ENCODE measurements at regions not wholly inside any gene's neighbourhood (a gene's known extent, or its start where the extent isn't known, plus 50 kb on each side); places are given as distances from the start of the nearest gene placed in this dataset.

DNA sequence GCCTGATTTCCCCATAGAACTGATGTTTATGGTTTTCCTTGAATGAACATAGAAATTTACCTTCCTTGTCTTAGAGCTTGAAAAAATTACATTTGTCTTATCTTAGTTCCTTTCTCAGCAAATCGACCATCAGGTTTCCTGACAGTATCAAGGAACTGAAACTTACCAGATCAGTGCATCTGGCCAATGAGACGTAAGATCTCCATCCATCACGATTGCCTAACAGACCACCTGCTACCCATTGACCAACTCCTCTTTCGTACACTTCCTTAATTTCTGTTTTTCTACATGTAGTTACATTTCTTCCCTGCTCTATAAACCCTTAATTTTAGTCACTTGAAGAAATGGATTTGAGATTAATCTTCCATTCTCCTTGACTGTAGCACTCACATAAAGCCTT is 57.4 kb upstream of the TMPRSS15 start:
- no peak for DNase-seq

GRCh38 chr21:18461743-18462142 is 58.2 kb upstream of the TMPRSS15 start:
- no peak for DNase-seq

- DNase-seq: no peak
These were observed 64.1 kb upstream of the TMPRSS15 start for GRCh38 chr21:18467715-18468114.

- peak; percentile 58 for DNase-seq
These were observed 65.2 kb upstream of the TMPRSS15 start for GRCh38 chr21:18468790-18469189.

DNA sequence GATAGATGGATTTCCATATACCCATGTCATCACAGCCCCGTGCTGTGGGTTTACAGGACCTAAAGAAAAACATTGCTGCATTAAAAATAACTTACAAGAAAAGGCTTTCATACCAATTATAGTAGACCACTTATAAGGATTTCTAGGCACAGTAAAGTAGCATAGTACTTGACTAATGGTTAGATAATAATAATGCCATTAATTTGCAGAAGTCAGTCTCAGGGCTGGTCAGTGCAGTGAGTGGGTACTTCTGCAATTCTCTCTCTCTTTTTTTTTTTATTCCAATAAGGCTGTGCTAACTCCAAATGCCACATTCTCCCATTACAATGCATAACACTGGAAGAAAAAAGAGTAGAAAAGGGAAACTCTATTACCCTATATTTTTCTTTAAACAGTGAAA is 73.1 kb upstream of the TMPRSS15 start:
- DNase-seq: no peak

DNA sequence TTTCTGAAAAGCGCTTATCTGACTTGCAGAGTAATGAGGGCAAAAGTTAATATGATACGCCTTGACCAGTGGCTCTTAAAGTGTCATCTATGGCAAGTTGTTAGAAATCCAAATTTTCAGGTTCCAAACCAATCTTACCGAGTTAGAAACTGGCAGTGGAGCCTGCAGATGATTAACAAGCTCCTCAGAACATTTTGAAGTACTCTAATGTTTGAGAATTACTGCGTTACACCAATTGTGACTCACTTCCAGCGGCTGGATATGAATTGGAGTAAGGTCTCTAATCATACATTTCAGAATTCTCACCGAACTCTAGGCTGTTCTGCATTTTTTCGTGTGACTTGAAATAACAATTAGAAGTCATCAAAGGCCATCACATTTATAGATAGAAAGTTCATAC is 73.5 kb upstream of the TMPRSS15 start:
- DNase-seq: no peak

DNA sequence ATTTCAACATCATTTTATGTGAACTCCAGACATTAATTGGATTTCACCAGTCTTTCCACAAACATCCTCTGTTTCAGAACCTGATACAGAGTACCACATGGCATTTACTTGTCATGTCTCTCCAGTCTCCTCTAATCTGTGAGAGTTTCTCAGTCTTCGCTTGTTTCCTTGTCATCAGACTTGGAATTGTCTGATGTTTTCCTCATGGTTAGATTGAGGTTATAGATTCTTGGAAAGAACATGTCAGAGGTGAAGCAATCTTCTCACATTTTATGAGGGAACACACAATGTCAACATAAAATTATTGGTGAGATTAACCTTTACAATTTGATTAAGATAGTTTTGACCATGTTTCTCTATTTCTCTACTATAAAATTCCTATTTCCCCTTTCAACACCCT is 74.9 kb upstream of the TMPRSS15 start:
- no peak for DNase-seq

DNA sequence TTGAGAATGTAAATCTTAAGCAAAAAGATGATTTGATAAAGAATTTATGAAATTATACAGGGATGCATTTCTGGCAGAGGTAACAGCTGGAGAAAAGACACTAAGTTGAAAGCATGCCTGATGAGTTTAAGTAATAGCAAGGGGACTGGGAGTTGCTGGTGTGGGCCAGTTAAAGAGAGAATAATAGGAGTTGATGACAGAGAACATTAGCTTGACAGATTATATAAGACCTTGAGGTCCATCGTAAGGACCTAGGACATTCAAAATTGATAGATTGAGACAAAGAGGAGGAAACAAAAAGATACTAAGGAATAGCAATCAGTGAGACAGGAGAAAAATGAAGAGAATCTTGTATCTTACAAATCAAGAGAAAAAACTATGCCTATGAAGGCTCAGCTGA is 84.7 kb upstream of the TMPRSS15 start:
- no peak for DNase-seq

- DNase-seq: no peak
These were observed 89.8 kb upstream of the TMPRSS15 start for GRCh38 chr21:18493422-18493821.

DNA sequence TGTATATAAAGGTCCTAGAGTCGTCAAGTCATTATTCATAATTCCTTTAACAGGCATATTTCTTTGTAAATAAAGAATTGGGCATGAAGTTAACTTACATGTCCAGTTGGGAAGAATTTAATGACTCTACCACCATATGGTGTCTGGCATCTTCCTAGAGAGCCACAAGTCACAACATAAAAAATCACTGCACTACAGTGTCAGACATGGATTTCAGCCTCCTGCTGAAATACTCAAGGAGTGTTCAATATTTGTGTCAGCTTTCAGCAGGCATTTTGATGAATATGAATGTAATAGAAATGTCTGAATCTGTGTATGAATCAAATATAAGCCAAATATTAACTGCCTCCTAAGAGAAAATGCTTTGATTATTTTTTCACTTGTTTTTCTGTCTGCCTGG is 91.9 kb upstream of the TMPRSS15 start:
- no peak for DNase-seq

DNA sequence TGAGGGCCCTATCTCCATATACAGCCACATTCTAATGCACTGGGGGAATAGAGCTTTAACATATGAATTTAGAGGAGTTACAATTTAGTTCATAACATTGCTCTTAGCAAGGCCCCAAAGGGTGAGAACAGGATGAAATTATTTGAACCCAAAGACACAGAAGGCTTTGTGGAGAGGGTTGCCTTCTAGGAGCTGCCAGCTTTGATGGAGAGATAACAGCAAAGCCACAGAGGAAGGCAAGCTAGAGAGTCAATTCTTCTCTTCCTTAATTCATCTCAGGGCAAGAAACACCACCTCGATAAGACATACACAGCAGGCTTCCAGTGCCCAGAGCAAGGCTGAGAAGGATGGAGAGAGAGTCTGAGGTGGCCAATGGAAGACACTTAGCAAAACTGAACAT is 94.8 kb upstream of the TMPRSS15 start:
- DNase-seq: no peak

- DNase-seq: peak; percentile 24
These were observed 96.3 kb upstream of the TMPRSS15 start for GRCh38 chr21:18499761-18500376.

GRCh38 chr21:18518054-18518481 is 114.5 kb upstream of the TMPRSS15 start:
- DNase-seq: no peak

DNA sequence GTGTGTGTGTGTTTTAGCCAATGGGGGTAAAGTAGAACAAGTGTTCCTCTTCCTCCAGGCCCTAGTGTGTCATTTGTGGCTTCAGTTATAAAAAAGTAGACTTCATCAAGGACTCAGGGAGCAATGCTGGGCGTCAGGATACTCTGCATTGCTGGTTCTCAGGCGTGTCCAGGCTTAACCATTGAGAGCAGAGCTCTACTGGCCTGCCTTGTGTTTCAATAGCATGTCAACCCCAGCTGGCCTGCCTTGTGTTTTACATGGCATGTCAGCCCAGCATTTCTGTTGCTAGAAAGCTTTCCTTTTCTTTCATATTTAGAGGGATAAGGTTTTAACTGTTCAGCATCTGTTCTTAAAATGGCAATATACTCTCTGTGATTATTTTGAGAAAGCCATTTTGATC is 117.6 kb upstream of the TMPRSS15 start:
- DNase-seq: no peak

- peak; percentile 38 for DNase-seq
These were observed 118.8 kb upstream of the TMPRSS15 start for GRCh38 chr21:18522181-18522972.

DNA sequence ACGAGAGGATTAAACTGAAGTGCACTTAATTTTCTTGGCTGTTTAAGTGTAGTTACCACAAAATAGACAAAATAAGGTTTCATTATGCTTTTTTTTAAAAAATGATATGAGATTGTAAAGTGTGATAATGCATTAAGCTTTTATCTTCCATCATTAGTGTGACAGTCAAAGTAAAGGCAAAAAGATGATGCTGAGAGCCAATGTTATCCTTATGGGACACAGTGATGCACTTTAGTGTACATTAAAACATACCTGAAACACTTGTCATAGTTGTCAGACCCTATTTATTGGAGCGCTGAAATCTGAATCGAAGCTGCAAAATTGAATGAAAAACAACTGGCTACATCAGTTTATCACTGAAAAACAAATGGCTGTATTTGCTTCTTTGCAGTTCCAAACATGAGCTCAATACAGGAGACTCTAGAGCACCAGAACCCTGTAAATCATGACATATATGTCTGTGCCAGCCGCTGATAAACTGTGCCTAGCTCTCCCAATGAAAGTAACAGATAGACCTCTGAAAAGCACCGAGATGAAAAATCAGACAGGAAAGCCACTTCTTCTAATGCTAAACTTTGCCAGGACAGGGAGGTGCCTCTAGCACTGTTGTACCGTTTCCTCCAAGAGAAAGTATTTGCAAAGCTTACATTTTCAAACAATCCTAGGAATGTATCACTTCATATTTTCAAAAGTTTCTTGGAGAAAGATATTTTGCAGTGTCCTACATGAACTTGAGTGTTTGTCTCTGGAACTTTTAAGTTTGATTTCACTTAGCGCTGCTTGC is 120.7 kb upstream of the TMPRSS15 start:
- peak; percentile 31 for DNase-seq

GRCh38 chr21:18529254-18529653 is 125.7 kb upstream of the TMPRSS15 start:
- DNase-seq: peak; percentile 98

GRCh38 chr21:18542081-18542480 is 138.5 kb upstream of the TMPRSS15 start:
- no peak for DNase-seq

GRCh38 chr21:18545908-18546307 is 142.3 kb upstream of the TMPRSS15 start:
- no peak for DNase-seq

DNA sequence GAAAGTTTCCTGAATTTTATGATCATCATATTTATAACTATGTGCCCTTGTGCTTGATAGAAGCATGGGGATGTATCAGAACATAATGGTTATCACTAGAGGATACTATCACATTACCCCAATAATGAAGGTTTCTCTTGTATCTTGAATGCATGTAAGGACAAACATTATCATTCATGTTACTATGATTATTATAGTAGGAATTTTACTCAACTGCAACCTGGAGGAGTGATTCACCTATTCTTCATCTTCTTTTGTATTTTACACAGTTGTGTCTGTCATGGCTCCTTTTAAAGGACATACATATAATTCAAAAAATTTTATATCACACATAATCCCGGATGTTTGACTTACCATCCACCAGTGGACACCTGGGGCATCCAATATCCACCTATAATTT is 143.8 kb upstream of the TMPRSS15 start:
- no peak for DNase-seq

DNA sequence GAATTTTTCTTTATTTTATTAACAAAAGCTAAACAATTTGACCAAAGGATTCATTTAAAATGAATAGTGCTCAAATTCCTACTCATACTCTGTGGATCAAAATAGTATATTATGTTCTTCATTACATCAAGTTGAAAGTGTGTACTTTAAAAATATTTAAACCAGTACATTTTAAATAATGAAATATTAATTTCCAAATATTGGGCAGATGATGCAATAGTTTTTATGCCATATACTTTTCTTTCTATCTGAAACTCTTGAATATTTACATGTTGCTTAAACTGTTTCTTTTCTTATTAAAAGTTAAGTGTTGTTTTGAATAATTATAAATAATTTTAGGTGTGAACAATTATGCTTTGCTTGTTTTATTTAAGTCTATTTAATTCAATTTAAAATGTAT is 144.7 kb upstream of the TMPRSS15 start:
- DNase-seq: no peak

- DNase-seq: no peak
These were observed 145.8 kb upstream of the TMPRSS15 start for GRCh38 chr21:18549214-18549905.

- no peak for DNase-seq
These were observed 146.8 kb upstream of the TMPRSS15 start for GRCh38 chr21:18550361-18550760.
